ENCODE measurements at regions not wholly inside any gene's neighbourhood (a gene's known extent, or its start where the extent isn't known, plus 50 kb on each side); places are given as distances from the start of the nearest gene placed in this dataset.

DNA sequence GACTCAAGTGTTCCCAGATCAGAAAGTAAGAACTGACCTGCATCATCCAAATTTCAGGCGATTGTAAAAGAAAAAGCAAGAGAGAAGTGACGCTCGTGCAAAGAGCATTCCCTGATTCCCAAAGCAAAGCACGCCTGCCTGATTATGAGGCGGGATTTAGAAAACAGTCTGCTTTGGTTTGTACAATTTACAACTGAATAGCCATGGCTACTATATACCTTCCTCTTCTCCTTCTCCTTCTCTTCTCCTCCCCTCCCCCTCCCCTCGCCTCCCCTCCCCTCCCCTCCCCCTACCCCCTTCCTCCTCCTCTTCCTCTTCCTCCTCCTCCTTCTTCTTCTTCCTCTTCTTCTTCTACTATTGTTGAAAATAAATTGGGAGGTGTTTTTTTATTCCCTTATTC, 782.9 kb downstream of the GALR1 start:
- TF ChIP-seq CTCF (IDR thresholded peaks at IDR 0.05; ENCODE audit: low read depth, low read length) = no peak
- TF ChIP-seq, protein P1, sequence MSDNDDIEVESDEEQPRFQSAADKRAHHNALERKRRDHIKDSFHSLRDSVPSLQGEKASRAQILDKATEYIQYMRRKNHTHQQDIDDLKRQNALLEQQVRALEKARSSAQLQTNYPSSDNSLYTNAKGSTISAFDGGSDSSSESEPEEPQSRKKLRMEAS (IDR thresholded peaks at IDR 0.05; ENCODE audit: low read depth, low read length) = no peak
